ENCODE measurements at regions not wholly inside any gene's neighbourhood (a gene's known extent, or its start where the extent isn't known, plus 50 kb on each side); places are given as distances from the start of the nearest gene placed in this dataset.

DNA sequence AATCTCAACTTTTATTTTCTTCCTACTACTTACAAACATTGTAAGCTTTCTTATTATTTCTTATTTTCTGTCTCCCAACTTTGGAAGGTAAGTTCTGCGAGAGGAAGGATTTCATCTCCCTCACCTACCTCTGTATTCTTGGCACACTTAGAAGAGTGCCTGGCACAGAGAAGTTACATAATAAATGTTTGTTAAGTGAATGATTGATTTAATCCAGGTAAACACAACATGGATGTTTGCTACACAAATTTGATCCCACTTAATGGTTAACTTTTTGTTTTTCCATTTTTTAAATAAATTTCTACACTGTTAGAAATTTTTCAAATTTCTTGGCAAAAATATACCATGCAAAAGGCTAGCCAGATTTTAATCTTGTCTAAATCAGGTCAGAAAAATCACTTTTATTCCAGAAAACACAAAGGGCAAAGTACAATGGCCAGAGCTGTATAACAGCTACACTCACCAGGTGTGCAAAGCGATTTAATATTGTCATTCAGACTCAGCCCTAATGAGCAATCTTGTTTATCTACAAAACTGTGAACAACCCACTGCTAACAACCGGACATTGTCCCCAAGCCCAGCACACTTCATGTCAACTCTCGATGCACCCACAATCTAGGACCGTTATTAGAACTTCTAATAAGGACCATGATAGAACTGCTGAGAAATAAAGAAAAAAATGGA, 222.1 kb upstream of the EEA1 start:
- DNase-seq (ENCODE audit: low read depth in 2 of 2, low spot score in 1 of 2) = no peak

- no peak for DNase-seq (ENCODE audit: low read depth in 2 of 2, low spot score in 1 of 2)
These were observed 223.5 kb upstream of the EEA1 start for GRCh38 chr12:93152617-93153016.

- no peak for DNase-seq (ENCODE audit: low read depth in 2 of 2, low spot score in 1 of 2)
These were observed 224.2 kb upstream of the EEA1 start for GRCh38 chr12:93153321-93153720.

DNA sequence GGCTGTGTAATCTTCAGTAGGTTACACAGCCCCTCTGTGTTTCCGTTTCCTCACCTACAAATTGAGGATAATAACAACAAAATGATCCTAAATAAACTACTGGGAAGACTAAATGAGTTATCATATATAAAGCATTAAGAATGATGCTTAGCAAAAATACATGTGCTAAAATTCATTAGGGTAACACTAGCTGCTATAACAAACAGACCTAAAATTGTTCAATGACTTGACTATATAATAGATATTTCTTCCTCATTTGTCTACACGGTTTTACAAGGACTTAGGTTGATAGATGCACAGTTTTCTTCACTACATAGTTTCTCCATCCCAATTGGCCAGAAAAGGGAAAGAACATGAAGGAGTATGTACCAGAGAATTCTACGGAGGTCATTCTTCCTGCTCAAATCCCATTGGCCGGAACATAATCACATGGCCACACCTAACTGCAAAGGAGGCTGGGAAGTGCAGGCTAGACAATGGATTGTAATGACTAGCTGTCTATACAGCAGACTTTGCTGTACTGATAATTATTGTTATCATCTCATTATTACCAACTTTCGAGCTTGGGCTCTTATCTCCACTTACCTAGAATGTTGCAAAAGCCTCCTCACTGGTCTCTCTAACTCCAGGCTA, 223.5 kb upstream of the NUDT4 start:
- DNase-seq (ENCODE audit: low read depth in 2 of 2, low spot score in 1 of 2) = no peak

DNA sequence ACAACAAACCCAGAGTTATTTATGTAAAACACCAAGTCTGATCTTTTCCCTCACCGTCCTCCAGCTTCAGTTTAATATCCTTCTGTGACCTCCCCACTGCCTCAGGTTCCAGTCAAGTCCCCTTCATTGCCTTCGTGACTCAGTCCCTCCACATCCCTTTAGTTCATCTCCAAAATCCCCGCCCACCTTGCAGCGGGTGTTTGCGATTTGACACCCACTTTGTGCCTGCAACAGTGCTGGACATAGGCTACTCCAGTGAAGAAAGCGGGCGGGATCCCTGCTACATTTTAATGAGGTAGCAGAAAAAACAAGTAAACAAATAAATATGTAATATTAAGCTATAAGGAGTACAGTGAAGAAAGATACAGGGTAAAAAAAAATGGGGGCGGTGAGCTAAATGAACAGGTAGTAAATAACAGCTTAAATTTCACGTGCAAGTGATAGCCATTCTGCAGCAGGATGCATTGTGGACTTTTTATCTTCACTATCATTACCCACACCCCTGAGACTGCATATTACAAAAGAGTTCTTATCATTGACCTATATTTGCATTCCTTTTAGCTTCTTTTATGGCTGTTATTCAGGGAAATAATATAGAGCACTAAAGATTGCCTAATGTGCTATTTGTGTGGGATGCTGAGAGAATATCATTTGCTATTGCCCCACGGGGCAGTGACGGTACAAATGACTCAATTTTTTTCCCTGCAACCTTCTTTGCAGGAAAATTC, 222.8 kb upstream of the NUDT4 start:
- DNase-seq (ENCODE audit: low read depth in 2 of 2, low spot score in 1 of 2) = no peak

DNA sequence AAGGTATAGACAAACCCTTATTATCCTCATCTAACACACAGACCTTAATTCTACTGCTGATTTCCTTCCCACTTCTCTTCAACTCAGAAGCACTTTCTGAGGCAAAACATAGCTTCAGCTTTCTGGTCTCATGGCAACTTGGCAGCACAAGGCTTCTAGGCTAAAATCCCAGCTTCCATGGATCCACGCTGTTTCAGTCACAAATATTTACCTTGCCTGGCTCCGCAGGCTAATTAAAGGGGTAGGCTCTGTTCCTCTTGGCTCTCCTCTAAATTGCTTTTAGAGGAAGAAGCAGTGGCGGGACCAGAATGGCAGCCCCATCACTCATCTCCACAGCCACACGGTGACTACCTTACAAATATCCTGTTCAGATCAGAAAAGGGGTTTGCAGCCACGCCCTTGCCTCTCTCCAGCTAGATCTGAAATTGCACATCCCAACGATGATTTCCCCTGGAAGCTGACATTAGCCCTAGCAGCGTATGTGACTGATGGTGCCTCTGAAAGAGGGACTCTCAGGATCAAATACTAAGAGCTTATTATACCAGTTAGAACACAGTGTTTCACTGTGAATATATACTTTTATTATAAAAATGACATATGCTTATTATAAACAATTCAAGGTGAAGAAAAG, 221.5 kb upstream of the NUDT4 start:
- DNase-seq (ENCODE audit: low read depth in 2 of 2, low spot score in 1 of 2) = no peak

DNA sequence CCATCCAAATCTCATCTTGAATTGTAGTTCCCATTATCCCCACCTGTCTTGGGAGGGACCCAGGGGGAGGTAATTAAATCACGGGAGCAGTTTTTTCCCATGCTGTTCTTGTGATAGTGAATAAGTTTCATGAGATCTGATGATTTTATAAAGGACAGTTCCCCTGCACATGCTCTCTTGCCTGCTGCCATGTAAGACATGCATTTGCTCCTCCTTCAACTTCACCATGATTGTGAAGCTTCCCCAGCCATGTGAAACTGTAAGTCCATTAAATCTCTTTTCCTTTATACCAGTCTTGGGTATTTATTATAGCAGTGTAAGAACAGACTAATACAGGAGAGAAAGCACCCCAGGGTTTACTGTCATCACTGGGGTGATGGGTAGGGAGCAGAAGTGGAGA, 220.4 kb upstream of the NUDT4 start:
- no peak for DNase-seq (ENCODE audit: low read depth in 2 of 2, low spot score in 1 of 2)

DNA sequence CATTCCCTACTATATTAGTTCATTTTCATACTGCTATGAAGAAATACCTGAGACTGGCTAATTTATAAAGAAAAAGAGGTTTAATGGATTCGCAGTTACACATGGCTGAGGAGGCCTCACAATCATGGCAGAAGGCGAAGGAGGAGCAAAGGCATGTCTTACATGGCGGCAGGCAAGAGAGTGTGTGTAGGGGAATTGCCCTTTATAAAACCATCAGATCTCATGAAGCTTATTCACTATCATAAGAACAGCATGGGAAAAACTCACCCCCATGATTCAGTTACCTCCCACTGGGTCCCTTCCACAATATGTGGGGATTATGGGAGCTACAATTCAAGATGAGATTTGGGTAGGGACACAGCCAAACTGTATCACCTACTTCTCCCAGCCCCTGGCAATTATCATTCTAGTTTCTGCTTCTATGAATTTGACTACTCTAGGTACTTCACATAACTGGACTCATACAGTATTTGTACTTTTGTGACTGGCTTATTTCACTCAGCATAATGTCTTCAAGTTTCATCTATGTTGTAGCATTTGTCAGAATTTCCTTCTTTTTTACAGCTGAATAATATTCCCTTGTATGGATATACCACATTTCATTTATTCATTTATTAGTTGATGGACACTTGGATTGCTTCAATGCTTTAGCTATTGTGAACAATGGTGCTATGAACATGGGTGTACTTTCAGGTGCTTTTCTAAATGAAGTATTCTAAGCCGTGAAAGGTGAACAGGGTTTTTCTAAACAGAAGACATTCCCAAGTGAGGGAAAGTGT, 219.5 kb upstream of the NUDT4 start:
- DNase-seq (ENCODE audit: low read depth in 2 of 2, low spot score in 1 of 2) = no peak

- no peak for DNase-seq (ENCODE audit: low read depth in 2 of 2, low spot score in 1 of 2)
These were observed 214.3 kb upstream of the NUDT4 start for GRCh38 chr12:93163260-93164036.

GRCh38 chr12:93164103-93164880, 213.4 kb upstream of the NUDT4 start:
- DNase-seq (ENCODE audit: low read depth in 2 of 2, low spot score in 1 of 2) = no peak

DNA sequence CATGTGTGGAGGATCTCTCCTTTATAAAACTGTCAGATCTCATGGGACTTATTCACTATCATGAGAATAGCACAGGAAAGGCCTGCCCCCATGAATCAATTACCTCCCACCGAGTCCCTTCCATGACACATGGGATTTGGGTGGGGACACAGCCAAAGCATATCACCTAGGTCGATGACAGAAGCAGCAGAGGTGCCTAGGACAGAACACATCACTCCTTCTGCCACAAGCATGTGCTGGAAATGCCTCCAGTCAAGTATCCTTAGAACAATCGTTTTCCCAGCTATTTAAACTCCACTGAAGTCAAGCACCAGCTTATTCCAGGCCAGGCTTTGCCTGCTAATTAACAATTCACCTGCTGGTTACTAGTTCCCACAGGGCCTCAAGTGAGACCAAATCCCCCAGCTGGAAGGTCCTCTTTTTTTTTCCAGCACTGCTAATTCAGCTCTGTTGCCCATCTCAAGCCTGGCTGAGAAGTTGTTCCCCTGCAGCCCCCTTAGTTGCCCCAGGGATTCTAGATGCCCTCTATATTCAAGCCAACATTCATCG, 212.3 kb upstream of the NUDT4 start:
- no peak for DNase-seq (ENCODE audit: low read depth in 2 of 2, low spot score in 1 of 2)

GRCh38 chr12:93166541-93167307, 211.0 kb upstream of the NUDT4 start:
- no peak for DNase-seq (ENCODE audit: low read depth in 2 of 2, low spot score in 1 of 2)

GRCh38 chr12:93167331-93167730, 210.4 kb upstream of the NUDT4 start:
- no peak for DNase-seq (ENCODE audit: low read depth in 2 of 2, low spot score in 1 of 2)

- no peak for DNase-seq (ENCODE audit: low read depth in 2 of 2, low spot score in 1 of 2)
These were observed 209.8 kb upstream of the NUDT4 start for GRCh38 chr12:93167841-93168492.

GRCh38 chr12:93168751-93169150, 209.0 kb upstream of the NUDT4 start:
- no peak for DNase-seq (ENCODE audit: low read depth in 2 of 2, low spot score in 1 of 2)

- no peak for DNase-seq (ENCODE audit: low read depth in 2 of 2, low spot score in 1 of 2)
These were observed 208.2 kb upstream of the NUDT4 start for GRCh38 chr12:93169536-93169935.

DNA sequence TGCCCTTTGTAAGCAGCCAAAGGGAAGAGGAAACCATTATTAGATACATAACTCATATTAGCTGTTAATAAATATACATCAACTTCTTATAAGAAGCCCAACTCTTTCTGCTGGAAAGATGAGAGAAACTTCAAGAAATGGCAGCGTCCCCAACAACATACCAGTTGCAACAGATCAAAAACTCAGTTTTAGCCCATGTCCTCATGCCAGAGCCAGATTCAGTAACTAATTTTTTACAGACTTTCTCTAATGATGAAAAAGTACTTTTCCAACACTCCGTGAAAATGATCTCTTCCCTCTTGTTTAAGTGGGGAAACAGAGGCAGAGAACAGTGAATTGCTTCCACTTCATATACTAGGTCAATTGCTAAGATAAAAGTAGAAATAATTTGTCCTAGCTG, 206.8 kb upstream of the NUDT4 start:
- DNase-seq (ENCODE audit: low read depth in 2 of 2, low spot score in 1 of 2) = no peak
